ENCODE measurements at regions not wholly inside any gene's neighbourhood (a gene's known extent, or its start where the extent isn't known, plus 50 kb on each side); places are given as distances from the start of the nearest gene placed in this dataset.
A peak's percentile ranks its signal among the peaks of the same experiment; 100 is the strongest.

GRCh38 chr20:52434453-52434852 lies 242.9 kb upstream of the ZFP64 start:
- Histone ChIP-seq H3K4me3 (no peak overlapping the region), H3K27ac (no peak overlapping the region)
- TF ChIP-seq CTCF (IDR thresholded peaks at IDR 0.05): no peak
- no peak for DNase-seq (ENCODE audit: low spot score)

GRCh38 chr20:52434041-52434425 lies 242.5 kb upstream of the ZFP64 start:
- H3K4me3 ChIP-seq: no peak overlapping the region
- no peak for DNase-seq (ENCODE audit: low spot score)
- no peak overlapping the region for H3K27ac ChIP-seq
- TF ChIP-seq CTCF (IDR thresholded peaks at IDR 0.05): no peak

GRCh38 chr20:52433326-52434040 lies 241.9 kb upstream of the ZFP64 start:
- TF ChIP-seq CTCF (IDR thresholded peaks at IDR 0.05): no peak
- peak overlapping the region in 1 of 2 donors; percentile 21 for H3K27ac ChIP-seq
- DNase-seq (ENCODE audit: low spot score): no peak
- H3K4me3 ChIP-seq: no peak overlapping the region

GRCh38 chr20:52432740-52433139 lies 241.2 kb upstream of the ZFP64 start:
- no peak for TF ChIP-seq CTCF (IDR thresholded peaks at IDR 0.05)
- no peak for DNase-seq (ENCODE audit: low spot score)
- Histone ChIP-seq H3K27ac (no peak overlapping the region), H3K4me3 (no peak overlapping the region)

GRCh38 chr20:52429029-52429428 lies 237.4 kb upstream of the ZFP64 start:
- Histone ChIP-seq H3K27ac (no peak overlapping the region), H3K4me3 (no peak overlapping the region)
- DNase-seq (ENCODE audit: low spot score): no peak
- no peak for TF ChIP-seq CTCF (IDR thresholded peaks at IDR 0.05)

DNA sequence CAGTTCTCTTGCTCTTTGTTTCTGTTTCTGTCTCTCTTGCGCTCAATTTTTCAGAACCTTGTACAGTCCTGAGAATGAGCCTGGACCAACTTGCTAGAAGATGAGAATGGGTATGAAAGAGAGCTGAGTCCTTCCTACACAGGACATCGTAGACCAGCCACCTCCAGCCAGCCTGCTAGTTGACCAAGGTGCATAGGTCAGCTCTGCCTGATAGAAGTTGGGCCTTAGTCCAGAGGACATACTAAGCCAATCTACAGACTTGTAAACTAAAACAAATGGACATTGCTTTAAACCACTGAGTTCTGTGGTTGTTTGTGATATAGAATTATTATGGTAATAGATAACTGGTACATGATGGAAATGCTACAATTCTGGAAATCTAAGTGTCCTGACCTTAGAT lies 236.4 kb upstream of the ZFP64 start:
- Histone ChIP-seq H3K4me3 (no peak overlapping the region), H3K27ac (no peak overlapping the region)
- no peak for TF ChIP-seq CTCF (IDR thresholded peaks at IDR 0.05)
- DNase-seq (ENCODE audit: low spot score): no peak

DNA sequence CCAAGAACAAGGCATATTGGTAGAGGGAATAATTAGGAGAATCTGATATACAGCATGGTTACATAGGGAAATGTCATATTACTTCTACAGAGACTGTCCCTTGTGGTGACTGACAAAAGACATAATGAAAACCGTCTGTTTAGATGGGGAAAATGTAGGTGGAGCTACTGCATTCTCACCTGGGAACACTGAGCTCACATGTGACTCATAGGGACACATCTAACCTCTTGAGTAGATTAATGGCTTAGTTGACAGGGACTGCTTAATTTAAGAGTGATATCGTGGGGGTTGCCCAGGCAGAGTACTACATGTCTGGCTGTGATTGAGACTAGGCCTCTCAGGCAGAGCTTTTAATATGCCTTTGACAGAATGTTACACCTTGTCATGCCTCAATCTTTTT lies 235.3 kb upstream of the ZFP64 start:
- no peak overlapping the region for H3K27ac ChIP-seq
- DNase-seq (ENCODE audit: low spot score): no peak
- no peak overlapping the region for H3K4me3 ChIP-seq
- TF ChIP-seq CTCF (IDR thresholded peaks at IDR 0.05): no peak

Measured in coronary artery (tissue), 2 donors.